Hepatocyte (in vitro differentiated cells): ENCODE measurements at regions not wholly inside any gene's neighbourhood (a gene's known extent, or its start where the extent isn't known, plus 50 kb on each side); places are given as distances from the start of the nearest gene placed in this dataset.

Experiments used
- EZH2phosphoT487 ChIP-seq: fragments of 200-600 bp; sonication (generic); IDR thresholded peaks from one replicate; pipeline ENCODE4 v1.6.1; 2018; ENCODE audit warnings: antibody characterized with exemption, mild to moderate bottlenecking, low read depth, moderate library complexity; ENCODE audit not compliant: unreplicated experiment, severe bottlenecking
- TF ChIP-seq, protein P1 (sequence below): fragments of 200-600 bp; sonication (generic); IDR thresholded peaks from 2 replicates; pipeline ENCODE4 v1.5.1; 2016; ENCODE audit warnings: antibody characterized with exemption, mild to moderate bottlenecking; ENCODE audit not compliant: poor library complexity

DNA sequence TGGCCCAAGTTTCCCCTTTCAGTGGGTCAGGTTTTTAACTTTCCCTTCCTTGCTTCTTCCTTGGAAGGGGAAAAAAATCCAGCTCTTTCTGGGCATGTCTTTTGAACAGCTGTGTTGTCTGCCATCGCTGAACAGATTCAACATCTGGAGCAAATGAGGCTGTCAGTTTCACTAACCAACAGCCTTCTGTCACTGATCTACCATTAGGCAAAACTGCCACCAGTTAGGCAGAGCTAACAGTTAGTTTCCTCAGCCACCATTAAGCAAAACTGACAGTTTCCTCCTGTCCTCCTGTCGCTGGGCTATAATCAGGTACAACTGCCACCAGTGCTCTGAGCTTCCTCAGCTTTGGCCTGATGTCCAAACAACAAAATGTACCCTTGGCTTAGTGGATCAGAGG lies 81.9 kb downstream of the NPTX2 start:
- TF ChIP-seq, protein P1, sequence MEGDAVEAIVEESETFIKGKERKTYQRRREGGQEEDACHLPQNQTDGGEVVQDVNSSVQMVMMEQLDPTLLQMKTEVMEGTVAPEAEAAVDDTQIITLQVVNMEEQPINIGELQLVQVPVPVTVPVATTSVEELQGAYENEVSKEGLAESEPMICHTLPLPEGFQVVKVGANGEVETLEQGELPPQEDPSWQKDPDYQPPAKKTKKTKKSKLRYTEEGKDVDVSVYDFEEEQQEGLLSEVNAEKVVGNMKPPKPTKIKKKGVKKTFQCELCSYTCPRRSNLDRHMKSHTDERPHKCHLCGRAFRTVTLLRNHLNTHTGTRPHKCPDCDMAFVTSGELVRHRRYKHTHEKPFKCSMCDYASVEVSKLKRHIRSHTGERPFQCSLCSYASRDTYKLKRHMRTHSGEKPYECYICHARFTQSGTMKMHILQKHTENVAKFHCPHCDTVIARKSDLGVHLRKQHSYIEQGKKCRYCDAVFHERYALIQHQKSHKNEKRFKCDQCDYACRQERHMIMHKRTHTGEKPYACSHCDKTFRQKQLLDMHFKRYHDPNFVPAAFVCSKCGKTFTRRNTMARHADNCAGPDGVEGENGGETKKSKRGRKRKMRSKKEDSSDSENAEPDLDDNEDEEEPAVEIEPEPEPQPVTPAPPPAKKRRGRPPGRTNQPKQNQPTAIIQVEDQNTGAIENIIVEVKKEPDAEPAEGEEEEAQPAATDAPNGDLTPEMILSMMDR = no peak
- TF ChIP-seq EZH2phosphoT487 = no peak
